Breast epithelium (tissue), 4 donors: ENCODE measurements at regions not wholly inside any gene's neighbourhood (a gene's known extent, or its start where the extent isn't known, plus 50 kb on each side); places are given as distances from the start of the nearest gene placed in this dataset.
"Not testable (repeated sequence)": the region's sequence is repeated elsewhere in the genome, so short reads cannot be mapped to it uniquely, and the experiment has no call there.

ENCODE experiments used
- DNase-seq, 2 donors: peaks; one replicate each; pipeline ENCODE4 v3.0.0-alpha.2; 2019; ENCODE audit warnings: low spot score in 2 of 2
- H3K27ac ChIP-seq, 2 donors: fragments of 200-600 bp; sonication (generic) in 1 of 2; one replicate each; pipeline ENCODE4 v1.5.1; 2016 to 2019; ENCODE audit warnings: mild to moderate bottlenecking in 1 of 2
- H3K27me3 ChIP-seq, 2 donors: fragments of 200-600 bp; sonication (generic) in 1 of 2; one replicate each; pipeline versions ENCODE4 v1.5.1 to v1.6.0; 2017 to 2019; ENCODE audit warnings: control low read depth in 1 of 2, mild to moderate bottlenecking in 1 of 2
- H3K36me3 ChIP-seq: fragments of 200-600 bp; one replicate; pipeline ENCODE4 v1.5.1; 2019
- H3K4me1 ChIP-seq, 2 donors: fragments of 200-600 bp; sonication (generic); one replicate each; pipeline ENCODE4 v1.5.1; 2016 to 2019; ENCODE audit warnings: control low read depth in 1 of 2
- H3K4me3 ChIP-seq, 3 donors: fragments of 200-600 bp; sonication (generic); 1 replicate in 2 of 3; 2 replicates in 1 of 3; pipeline ENCODE4 v1.5.1; 2016 to 2019; ENCODE audit warnings: mild to moderate bottlenecking in 3 of 3, moderate library complexity in 2 of 3
- H3K9me3 ChIP-seq, 2 donors: fragments of 200-600 bp; sonication (generic) in 1 of 2; one replicate each; pipeline ENCODE4 v1.5.1; 2016 to 2019; ENCODE audit warnings: control low read depth in 1 of 2
- POLR2A ChIP-seq: fragments of 450-650 bp; IDR thresholded peaks from one replicate; pipeline ENCODE4 v1.6.1; 2016; ENCODE audit warnings: antibody characterized with exemption, mild to moderate bottlenecking, moderate library complexity
- POLR2AphosphoS5 ChIP-seq, 3 donors: sonication (generic); formaldehyde crosslinking; IDR thresholded peaks; one replicate each; pipeline ENCODE4 v1.6.1; 2017; ENCODE audit warnings: antibody characterized with exemption in 3 of 3
- intact Hi-C: fragments of 100-400 bp; cut with DNase I; formaldehyde crosslinking; loops from one replicate; pipeline ENCODE4 v1.15.1; 2023; ENCODE audit warnings: low total_unique reads
- TF ChIP-seq, protein P1 (sequence below), 3 donors: fragments of 450-650 bp; IDR thresholded peaks; one replicate each; pipeline ENCODE4 v1.5.1; 2016 to 2017; ENCODE audit warnings: antibody characterized with exemption in 3 of 3, mild to moderate bottlenecking in 3 of 3, moderate library complexity in 3 of 3

DNA sequence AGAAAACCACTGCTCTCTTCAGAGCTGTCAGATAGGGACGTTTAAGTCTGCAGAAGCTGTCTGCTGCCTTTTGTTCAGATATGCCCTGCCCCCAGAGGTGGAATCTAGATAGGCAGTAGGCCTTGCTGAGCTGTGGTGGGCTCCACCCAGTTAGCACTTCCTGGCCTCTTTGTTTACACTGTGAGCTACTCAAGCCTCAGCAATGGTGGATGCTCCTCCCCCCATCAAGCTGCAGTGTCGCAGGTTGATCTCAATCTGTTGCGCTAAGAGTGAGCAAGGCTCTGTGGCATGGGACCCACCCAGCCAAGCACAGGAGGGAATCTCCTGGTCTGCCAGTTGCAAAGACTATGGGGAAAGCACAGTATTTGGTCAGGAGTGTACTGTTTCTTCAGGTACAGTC is 59.2 kb upstream of the ZNF641 start:
- H3K36me3 ChIP-seq, H3K27ac ChIP-seq, intact Hi-C loops, DNase-seq, H3K9me3 ChIP-seq, H3K4me1 ChIP-seq, H3K4me3 ChIP-seq, H3K27me3 ChIP-seq: not testable (repeated sequence)

DNA sequence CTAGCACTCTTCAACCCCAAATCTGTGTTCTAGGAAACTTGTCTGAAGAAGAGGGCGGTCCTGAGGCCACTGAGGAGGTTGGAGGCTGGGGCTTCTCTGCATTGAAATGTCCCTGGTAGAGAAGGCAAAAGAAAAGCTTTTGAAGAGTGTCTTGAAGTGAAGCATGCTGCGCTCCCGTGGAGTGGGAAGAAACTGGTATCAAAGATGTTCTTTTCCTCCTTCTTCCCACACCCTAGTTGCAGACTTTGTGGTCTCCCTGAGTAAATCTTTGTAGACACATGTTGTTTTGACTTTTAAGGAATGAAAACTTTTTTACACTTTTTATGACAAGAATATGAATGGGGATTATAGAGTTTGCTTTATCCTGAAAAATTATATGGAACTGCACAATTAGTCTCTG is 59.0 kb upstream of the ANP32D start:
- intact Hi-C loops, result no loop called here
- H3K36me3 ChIP-seq, result no peaks in the 10 kb centered on the region
- H3K27ac ChIP-seq, result peak overlapping the region in 1 of 2 donors; percentile 19

GRCh38 chr12:48414021-48414420 is 58.3 kb upstream of the ANP32D start:
- DNase-seq, result no peak
- H3K36me3 ChIP-seq, result no peaks in the 10 kb centered on the region
- no peak overlapping the region for H3K4me3 ChIP-seq
- H3K27ac ChIP-seq, result peak overlapping the region in 1 of 2 donors; percentile 19
- peaks cover 0 to 3% of the 10 kb centered on the region in 2 donors for H3K9me3 ChIP-seq
- intact Hi-C loops, result no loop called here
- no peaks in the 10 kb centered on the region for H3K4me1 ChIP-seq
- no peaks in the 10 kb centered on the region for H3K27me3 ChIP-seq
- TF ChIP-seq POLR2AphosphoS5 (IDR thresholded peaks at IDR 0.05), result no peak
- TF ChIP-seq POLR2A, result no peak
- TF ChIP-seq, protein P1, sequence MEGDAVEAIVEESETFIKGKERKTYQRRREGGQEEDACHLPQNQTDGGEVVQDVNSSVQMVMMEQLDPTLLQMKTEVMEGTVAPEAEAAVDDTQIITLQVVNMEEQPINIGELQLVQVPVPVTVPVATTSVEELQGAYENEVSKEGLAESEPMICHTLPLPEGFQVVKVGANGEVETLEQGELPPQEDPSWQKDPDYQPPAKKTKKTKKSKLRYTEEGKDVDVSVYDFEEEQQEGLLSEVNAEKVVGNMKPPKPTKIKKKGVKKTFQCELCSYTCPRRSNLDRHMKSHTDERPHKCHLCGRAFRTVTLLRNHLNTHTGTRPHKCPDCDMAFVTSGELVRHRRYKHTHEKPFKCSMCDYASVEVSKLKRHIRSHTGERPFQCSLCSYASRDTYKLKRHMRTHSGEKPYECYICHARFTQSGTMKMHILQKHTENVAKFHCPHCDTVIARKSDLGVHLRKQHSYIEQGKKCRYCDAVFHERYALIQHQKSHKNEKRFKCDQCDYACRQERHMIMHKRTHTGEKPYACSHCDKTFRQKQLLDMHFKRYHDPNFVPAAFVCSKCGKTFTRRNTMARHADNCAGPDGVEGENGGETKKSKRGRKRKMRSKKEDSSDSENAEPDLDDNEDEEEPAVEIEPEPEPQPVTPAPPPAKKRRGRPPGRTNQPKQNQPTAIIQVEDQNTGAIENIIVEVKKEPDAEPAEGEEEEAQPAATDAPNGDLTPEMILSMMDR (IDR thresholded peaks at IDR 0.05), result no peak

More for the DNA sequence above, 59.0 kb upstream of the ANP32D start:
- H3K27me3 ChIP-seq, result no peaks in the 10 kb centered on the region
- peaks cover 0 to 3% of the 10 kb centered on the region in 2 donors for H3K9me3 ChIP-seq
- H3K4me3 ChIP-seq, result no peak overlapping the region
- no peaks in the 10 kb centered on the region for H3K4me1 ChIP-seq
- TF ChIP-seq, protein P1 (IDR thresholded peaks at IDR 0.05), result no peak
- DNase-seq, result no peak

GRCh38 chr12:48419116-48419935 is 53.0 kb upstream of the ANP32D start:
- H3K4me3 ChIP-seq, result no peak overlapping the region
- H3K9me3 ChIP-seq, result no peaks in the 10 kb centered on the region
- no peaks in the 10 kb centered on the region for H3K4me1 ChIP-seq
- TF ChIP-seq, protein P1 (IDR thresholded peaks at IDR 0.05), result no peak
- no peak for TF ChIP-seq POLR2A
- TF ChIP-seq POLR2AphosphoS5 (IDR thresholded peaks at IDR 0.05), result no peak
- DNase-seq, result no peak
- intact Hi-C loops, result no loop called here
- H3K27me3 ChIP-seq, result no peaks in the 10 kb centered on the region
- H3K36me3 ChIP-seq, result no peaks in the 10 kb centered on the region
- no peak overlapping the region for H3K27ac ChIP-seq

DNA sequence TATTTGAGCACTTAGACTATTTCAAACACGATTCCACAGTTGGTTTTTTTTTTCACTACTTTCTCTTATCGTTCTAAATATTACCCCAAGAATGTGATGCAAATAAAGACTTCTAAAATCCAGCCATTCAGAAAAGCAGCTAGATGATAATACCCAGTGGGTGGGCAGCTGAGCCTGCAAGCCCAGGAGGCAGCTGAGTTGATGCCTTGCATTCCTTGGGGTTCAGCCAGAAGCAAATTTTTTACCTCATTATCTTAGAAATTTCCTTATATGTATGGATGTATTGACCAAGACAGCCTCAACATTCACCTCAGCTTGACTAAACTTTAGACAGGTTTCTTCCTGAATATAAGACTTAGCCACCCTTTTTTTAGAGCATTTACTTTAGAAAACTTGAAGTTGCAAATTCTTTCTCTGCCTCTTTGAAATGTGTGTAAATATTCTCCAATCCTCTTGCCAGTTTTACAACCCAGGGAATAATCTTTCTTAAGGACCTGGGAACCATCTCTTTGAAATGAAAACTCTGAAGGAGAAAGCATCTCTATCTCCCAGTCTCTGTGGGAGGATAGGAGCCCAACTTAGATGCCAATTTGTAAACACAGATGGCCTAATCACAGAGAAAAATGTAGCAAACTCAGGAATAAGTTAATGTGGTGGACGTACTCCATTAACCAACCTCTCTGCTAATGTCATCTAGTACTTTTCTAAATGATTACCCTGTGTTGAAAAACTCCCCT is 52.2 kb upstream of the ANP32D start:
- intact Hi-C loops, result no loop called here
- no peaks in the 10 kb centered on the region for H3K27me3 ChIP-seq
- H3K4me3 ChIP-seq, result no peak overlapping the region
- no peak overlapping the region for H3K27ac ChIP-seq
- no peak for DNase-seq
- H3K9me3 ChIP-seq, result no peaks in the 10 kb centered on the region
- H3K4me1 ChIP-seq, result no peaks in the 10 kb centered on the region
- no peak for TF ChIP-seq POLR2A
- TF ChIP-seq POLR2AphosphoS5 (IDR thresholded peaks at IDR 0.05), result no peak
- TF ChIP-seq, protein P1 (IDR thresholded peaks at IDR 0.05), result no peak
- no peaks in the 10 kb centered on the region for H3K36me3 ChIP-seq
